Peyer's patch (tissue), 4 donors: ENCODE measurements at regions not wholly inside any gene's neighbourhood (a gene's known extent, or its start where the extent isn't known, plus 50 kb on each side); places are given as distances from the start of the nearest gene placed in this dataset.

Source experiments
- DNase-seq, 3 donors: peaks; one replicate each; pipeline ENCODE4 v3.0.0-alpha.2; 2017 to 2019
- H3K27ac ChIP-seq, 4 donors: fragments of 200-600 bp; sonication (generic); one replicate each; pipeline ENCODE4 v1.5.1; 2016 to 2019
- H3K27me3 ChIP-seq, 2 donors: fragments of 200-600 bp; sonication (generic); one replicate each; pipeline ENCODE4 v1.5.1; 2019
- H3K36me3 ChIP-seq, 3 donors: fragments of 200-600 bp; sonication (generic); one replicate each; pipeline ENCODE4 v1.5.1; 2016 to 2019
- H3K4me1 ChIP-seq, 4 donors: fragments of 200-600 bp; sonication (generic); one replicate each; pipeline ENCODE4 v1.5.1; 2016 to 2019
- H3K4me3 ChIP-seq, 4 donors: fragments of 200-600 bp; sonication (generic); 1 replicate in 3 of 4; 2 replicates in 1 of 4; pipeline ENCODE4 v1.5.1; 2016 to 2019; ENCODE audit warnings: mild to moderate bottlenecking in 1 of 4
- H3K9me3 ChIP-seq, 4 donors: fragments of 200-600 bp; sonication (generic); one replicate each; pipeline ENCODE4 v1.5.1; 2016 to 2019; ENCODE audit warnings: mild to moderate bottlenecking in 1 of 4
- POLR2A ChIP-seq, 2 donors: fragments of 450-650 bp; IDR thresholded peaks; one replicate each; pipeline ENCODE4 v1.5.1; 2017; ENCODE audit warnings: antibody characterized with exemption in 2 of 2, mild to moderate bottlenecking in 2 of 2, moderate library complexity in 2 of 2
- TF ChIP-seq, protein P1 (sequence below), 6 experiments: fragments of 450-650 bp in 4 of 6; fragments of 200-600 bp in 2 of 6; sonication (generic) in 1 of 6; IDR thresholded peaks; one replicate each; pipeline ENCODE4 v1.5.1; 2017 to 2019; ENCODE audit warnings: antibody characterized with exemption in 6 of 6, mild to moderate bottlenecking in 3 of 6, moderate library complexity in 1 of 6

DNA sequence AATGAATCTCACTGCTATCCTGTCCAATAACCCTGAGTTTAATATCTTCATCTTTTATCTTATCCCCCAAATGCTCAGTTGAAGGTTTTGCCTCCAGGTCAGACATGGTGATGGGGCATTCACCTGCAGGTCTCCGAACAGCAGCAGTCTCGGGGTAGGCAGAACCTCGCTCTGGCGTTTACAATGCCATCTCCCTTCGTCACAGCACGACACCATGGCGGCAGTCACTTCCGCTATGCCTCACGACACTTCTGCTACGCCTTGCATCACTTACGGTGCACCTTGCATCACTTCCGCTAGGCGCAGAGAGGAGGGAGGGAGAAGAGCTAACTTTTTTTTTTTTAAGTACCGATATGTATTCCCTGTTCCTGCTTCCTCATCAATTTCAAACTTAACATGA is 194.9 kb downstream of the BCAS1 start:
- no peak overlapping the region for H3K27ac ChIP-seq
- peaks cover 0 to 33% (median 9%) of the 10 kb centered on the region in 4 donors for H3K4me1 ChIP-seq
- H3K27me3 ChIP-seq: no peaks in the 10 kb centered on the region
- no peak for TF ChIP-seq POLR2A (IDR thresholded peaks at IDR 0.05)
- no peak overlapping the region for H3K4me3 ChIP-seq
- DNase-seq: no peak
- H3K9me3 ChIP-seq: no peaks in the 10 kb centered on the region
- H3K36me3 ChIP-seq: no peaks in the 10 kb centered on the region

DNA sequence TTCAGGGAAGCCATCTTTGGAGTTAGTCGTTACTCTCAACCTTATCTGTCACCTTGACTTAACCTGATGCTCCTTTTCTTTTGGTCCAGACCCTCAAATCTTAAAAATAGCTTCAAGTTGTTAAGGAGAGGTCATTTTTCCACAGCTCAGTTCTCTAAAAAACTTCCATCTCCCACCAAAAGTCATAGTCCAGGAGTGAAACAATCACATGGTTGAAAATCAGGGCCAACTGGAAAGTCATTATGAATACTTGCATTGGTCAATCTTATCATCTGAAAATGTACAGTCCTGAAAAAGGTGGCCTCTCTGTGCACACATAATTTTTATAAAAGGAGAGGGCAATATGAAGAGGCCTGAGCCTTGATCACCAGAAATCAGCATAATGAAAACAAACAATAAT is 195.7 kb downstream of the BCAS1 start:
- Histone ChIP-seq H3K27me3 (no peaks in the 10 kb centered on the region), H3K27ac (no peak overlapping the region), H3K4me1 (peaks cover 0 to 41% (median 9%) of the 10 kb centered on the region in 4 donors), H3K36me3 (no peaks in the 10 kb centered on the region), H3K4me3 (no peak overlapping the region), H3K9me3 (no peaks in the 10 kb centered on the region)
- TF ChIP-seq, protein P1, sequence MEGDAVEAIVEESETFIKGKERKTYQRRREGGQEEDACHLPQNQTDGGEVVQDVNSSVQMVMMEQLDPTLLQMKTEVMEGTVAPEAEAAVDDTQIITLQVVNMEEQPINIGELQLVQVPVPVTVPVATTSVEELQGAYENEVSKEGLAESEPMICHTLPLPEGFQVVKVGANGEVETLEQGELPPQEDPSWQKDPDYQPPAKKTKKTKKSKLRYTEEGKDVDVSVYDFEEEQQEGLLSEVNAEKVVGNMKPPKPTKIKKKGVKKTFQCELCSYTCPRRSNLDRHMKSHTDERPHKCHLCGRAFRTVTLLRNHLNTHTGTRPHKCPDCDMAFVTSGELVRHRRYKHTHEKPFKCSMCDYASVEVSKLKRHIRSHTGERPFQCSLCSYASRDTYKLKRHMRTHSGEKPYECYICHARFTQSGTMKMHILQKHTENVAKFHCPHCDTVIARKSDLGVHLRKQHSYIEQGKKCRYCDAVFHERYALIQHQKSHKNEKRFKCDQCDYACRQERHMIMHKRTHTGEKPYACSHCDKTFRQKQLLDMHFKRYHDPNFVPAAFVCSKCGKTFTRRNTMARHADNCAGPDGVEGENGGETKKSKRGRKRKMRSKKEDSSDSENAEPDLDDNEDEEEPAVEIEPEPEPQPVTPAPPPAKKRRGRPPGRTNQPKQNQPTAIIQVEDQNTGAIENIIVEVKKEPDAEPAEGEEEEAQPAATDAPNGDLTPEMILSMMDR (IDR thresholded peaks at IDR 0.05): no peak
- no peak for TF ChIP-seq POLR2A (IDR thresholded peaks at IDR 0.05)
- no peak for DNase-seq

DNA sequence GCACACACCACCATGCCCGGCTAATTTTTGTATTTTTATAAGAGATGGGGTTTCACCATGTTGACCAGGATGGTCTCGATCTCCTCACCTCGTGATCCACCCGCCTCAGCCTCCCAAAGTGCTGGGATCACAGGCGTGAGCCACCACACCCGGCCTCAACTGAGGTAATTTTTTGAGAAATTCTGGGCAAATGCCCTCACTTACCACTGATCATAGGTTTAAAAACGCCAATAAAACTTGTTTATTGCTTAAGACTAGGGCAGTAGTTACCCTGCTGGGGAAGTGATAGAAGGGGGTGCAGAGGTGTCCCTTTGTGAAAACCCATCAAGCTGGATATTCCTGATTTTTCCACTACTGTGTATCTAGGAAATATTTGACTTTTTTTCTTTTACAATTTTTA is 196.3 kb downstream of the BCAS1 start:
- H3K36me3 ChIP-seq: no peaks in the 10 kb centered on the region
- no peaks in the 10 kb centered on the region for H3K9me3 ChIP-seq
- H3K4me1 ChIP-seq: peaks cover 0 to 43% (median 9%) of the 10 kb centered on the region in 4 donors
- DNase-seq: no peak
- TF ChIP-seq POLR2A (IDR thresholded peaks at IDR 0.05): no peak
- TF ChIP-seq, protein P1 (IDR thresholded peaks at IDR 0.05): no peak
- no peaks in the 10 kb centered on the region for H3K27me3 ChIP-seq
- no peak overlapping the region for H3K4me3 ChIP-seq
- no peak overlapping the region for H3K27ac ChIP-seq

DNA sequence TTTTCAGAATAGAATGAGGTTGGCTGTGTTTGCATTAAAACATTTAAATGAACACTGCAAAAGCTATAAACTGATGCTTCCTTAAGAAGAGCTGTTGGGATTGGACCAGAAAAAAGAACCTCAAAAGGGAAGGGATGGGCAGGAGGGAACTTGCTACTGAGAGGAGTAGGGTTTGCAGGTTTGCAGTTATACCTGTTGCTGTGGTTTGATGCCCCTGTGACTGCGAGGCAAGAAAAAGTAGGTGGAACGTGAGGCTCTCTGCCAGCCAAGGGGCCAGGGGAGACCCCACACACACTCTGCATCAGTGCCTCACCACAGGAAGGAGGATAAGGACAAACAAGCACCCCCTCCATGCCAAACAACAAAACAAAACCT is 197.2 kb downstream of the BCAS1 start:
- Histone ChIP-seq H3K27me3 (no peaks in the 10 kb centered on the region), H3K36me3 (no peaks in the 10 kb centered on the region), H3K4me3 (peak overlapping the region in 2 of 4 donors; percentile 11 to 26), H3K27ac (peak overlapping the region; percentile 53 to 74 (median 72)), H3K4me1 (peaks cover 0 to 34% (median 9%) of the 10 kb centered on the region in 4 donors), H3K9me3 (no peaks in the 10 kb centered on the region)
- TF ChIP-seq, protein P1 (IDR thresholded peaks at IDR 0.05): no peak
- no peak for TF ChIP-seq POLR2A (IDR thresholded peaks at IDR 0.05)
- DNase-seq: no peak

DNA sequence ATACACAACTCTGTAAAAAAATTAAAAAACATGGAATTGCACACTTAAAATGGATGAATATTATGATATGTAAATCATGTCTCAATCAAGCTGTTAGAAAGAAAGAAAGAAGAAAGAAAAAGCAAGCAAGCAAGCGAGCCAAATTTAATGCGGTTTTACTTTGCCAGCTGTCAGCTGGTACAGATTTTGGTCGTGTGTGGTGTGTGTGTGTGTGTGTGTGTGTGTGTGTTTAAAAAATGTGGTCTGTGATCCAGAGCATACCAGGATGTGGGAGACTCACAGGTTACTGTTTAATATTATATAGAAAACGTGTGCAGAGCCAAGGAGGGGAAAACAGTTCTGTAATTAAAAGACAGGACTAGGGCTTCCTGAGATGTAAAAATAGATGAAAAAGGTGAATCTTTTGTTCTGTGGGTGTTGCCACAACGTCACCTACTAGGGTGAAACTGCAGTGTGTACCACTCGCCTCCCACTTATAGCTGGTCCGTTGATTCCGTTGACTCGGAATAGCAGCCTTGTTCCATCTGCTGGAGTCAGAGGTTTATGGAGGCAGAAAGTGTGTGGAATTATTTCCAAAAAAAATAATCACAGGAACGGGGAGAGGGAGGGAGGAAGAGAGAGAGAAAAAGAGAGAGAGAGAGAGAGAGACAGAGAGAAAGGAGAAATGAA is 197.7 kb downstream of the BCAS1 start:
- Histone ChIP-seq H3K9me3 (no peaks in the 10 kb centered on the region), H3K36me3 (no peaks in the 10 kb centered on the region), H3K27me3 (no peaks in the 10 kb centered on the region), H3K27ac (peak overlapping the region; percentile 53 to 74 (median 72)), H3K4me1 (peaks cover 0 to 38% (median 12%) of the 10 kb centered on the region in 4 donors), H3K4me3 (peak overlapping the region in 2 of 4 donors; percentile 11 to 26)
- TF ChIP-seq POLR2A (IDR thresholded peaks at IDR 0.05): no peak
- TF ChIP-seq, protein P1 (IDR thresholded peaks at IDR 0.05): no peak
- peak in 2 of 3 donors; percentile 54 to 68 for DNase-seq

DNA sequence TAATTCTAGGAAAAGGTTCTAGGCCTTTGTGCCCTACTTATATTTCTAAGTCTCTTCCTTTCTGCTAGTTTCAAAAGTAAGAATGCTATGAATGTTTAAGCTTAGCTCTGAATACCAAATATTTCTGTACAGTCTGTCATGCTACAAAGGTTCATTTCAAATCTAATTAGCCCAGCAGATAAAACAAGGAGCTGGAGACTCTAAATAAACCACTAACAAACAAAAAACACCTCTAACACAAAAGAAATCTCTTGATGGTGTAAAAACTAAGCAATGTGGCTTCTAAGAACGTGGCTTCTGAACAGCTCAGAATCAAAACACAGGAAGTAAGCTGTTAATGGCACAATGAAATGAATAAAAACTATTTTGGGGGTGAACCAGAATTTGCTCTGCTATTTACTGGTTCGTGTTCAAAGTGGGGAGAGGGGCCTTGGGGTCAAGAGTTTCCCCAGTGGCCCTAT is 198.3 kb downstream of the BCAS1 start:
- no peaks in the 10 kb centered on the region for H3K36me3 ChIP-seq
- no peaks in the 10 kb centered on the region for H3K27me3 ChIP-seq
- no peak for DNase-seq
- no peaks in the 10 kb centered on the region for H3K9me3 ChIP-seq
- no peak overlapping the region for H3K4me3 ChIP-seq
- TF ChIP-seq, protein P1 (IDR thresholded peaks at IDR 0.05): no peak
- TF ChIP-seq POLR2A (IDR thresholded peaks at IDR 0.05): no peak
- peaks cover 0 to 44% (median 15%) of the 10 kb centered on the region in 4 donors for H3K4me1 ChIP-seq
- peak overlapping the region; percentile 53 to 74 (median 72) for H3K27ac ChIP-seq
